Hepatocyte (in vitro differentiated cells): ENCODE measurements at regions not wholly inside any gene's neighbourhood (a gene's known extent, or its start where the extent isn't known, plus 50 kb on each side); places are given as distances from the start of the nearest gene placed in this dataset.

Source experiments
- DNase-seq: peaks from one replicate; pipeline ENCODE4 v3.0.0-alpha.2; 2016; ENCODE audit warnings: low spot score
- H2AFZ ChIP-seq: fragments of 200-600 bp; sonication (generic); 2 replicates; pipeline ENCODE4 v1.6.0; 2016; ENCODE audit warnings: antibody characterized with exemption, mild to moderate bottlenecking
- H3K27ac ChIP-seq: fragments of 200-600 bp; sonication (generic); 2 replicates; pipeline ENCODE4 v1.5.1; 2016; ENCODE audit warnings: mild to moderate bottlenecking
- H3K27me3 ChIP-seq: fragments of 200-600 bp; sonication (generic); 2 replicates; pipeline ENCODE4 v1.6.1; 2016
- H3K36me3 ChIP-seq: fragments of 200-600 bp; sonication (generic); replicated peaks from 2 replicates; pipeline ENCODE4 v1.5.1; 2016; ENCODE audit warnings: low read depth; ENCODE audit not compliant: insufficient read depth
- H3K4me1 ChIP-seq: fragments of 200-600 bp; sonication (generic); 2 replicates; pipeline ENCODE4 v1.5.1; 2016; ENCODE audit warnings: mild to moderate bottlenecking, moderate library complexity; ENCODE audit not compliant: insufficient read depth
- H3K4me2 ChIP-seq: fragments of 200-600 bp; sonication (generic); 2 replicates; pipeline ENCODE4 v1.6.0; 2016
- H3K4me3 ChIP-seq: fragments of 200-600 bp; sonication (generic); 2 replicates; pipeline ENCODE4 v1.5.1; 2016; ENCODE audit warnings: mild to moderate bottlenecking
- H3K79me2 ChIP-seq: fragments of 200-600 bp; sonication (generic); 2 replicates; pipeline ENCODE4 v1.6.0; 2017; ENCODE audit warnings: mild to moderate bottlenecking
- H3K9me2 ChIP-seq: fragments of 200-600 bp; sonication (generic); replicated peaks from 2 replicates; pipeline ENCODE4 v1.6.0; 2017; ENCODE audit warnings: mild to moderate bottlenecking; ENCODE audit not compliant: insufficient read depth
- H3K9me3 ChIP-seq: fragments of 200-600 bp; sonication (generic); 2 replicates; pipeline ENCODE4 v1.5.1; 2016; ENCODE audit warnings: low read depth, mild to moderate bottlenecking
- H4K20me1 ChIP-seq: fragments of 200-600 bp; sonication (generic); 2 replicates; pipeline ENCODE4 v1.6.0; 2016; ENCODE audit warnings: mild to moderate bottlenecking; ENCODE audit not compliant: insufficient read depth, poor library complexity, severe bottlenecking
- CTCF ChIP-seq: fragments of 200-600 bp; sonication (generic); IDR thresholded peaks from 2 replicates; pipeline ENCODE4 v1.5.1; 2016; ENCODE audit warnings: antibody characterized with exemption, mild to moderate bottlenecking; ENCODE audit not compliant: poor library complexity
- EZH2 ChIP-seq: fragments of 200-600 bp; sonication (generic); IDR thresholded peaks from 2 replicates; pipeline ENCODE4 v1.6.1; 2016; ENCODE audit warnings: antibody characterized with exemption, mild to moderate bottlenecking, borderline replicate concordance
- EZH2phosphoT487 ChIP-seq: fragments of 200-600 bp; sonication (generic); IDR thresholded peaks from one replicate; pipeline ENCODE4 v1.6.1; 2018; ENCODE audit warnings: antibody characterized with exemption, mild to moderate bottlenecking, low read depth, moderate library complexity; ENCODE audit not compliant: unreplicated experiment, severe bottlenecking
- WGBS: methylation state at CpG from one replicate; pipeline ENCODE4 v1.1.6; 2016; ENCODE audit warnings: low lambda C conversion rate; ENCODE audit errors: missing lambda C conversion rate; 5-methylcytosine and 5-hydroxymethylcytosine counted together

DNA sequence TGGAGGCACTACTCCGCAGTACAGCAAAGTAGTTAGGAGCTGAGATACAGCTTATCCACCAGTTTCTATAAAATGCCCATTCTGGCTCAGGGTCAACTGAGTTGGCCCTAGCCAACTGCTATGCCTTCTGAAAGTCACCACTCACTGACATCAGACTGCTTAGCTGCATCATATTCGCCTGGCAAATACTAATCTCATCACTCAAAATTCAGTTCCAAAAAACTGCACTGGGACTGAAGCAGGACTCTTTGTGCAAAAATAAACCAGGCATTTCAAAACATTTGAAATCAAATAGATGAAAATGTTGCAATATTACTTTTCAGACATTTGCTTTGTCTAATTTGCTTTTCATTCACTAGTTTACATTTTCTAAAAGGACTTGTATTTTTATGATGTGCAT, 230.0 kb downstream of the ALDH8A1 start:
- H4K20me1 ChIP-seq = no peaks in the 10 kb centered on the region
- H3K36me3 ChIP-seq = no peaks in the 10 kb centered on the region
- no peak overlapping the region for H3K4me2 ChIP-seq
- DNase-seq = no peak
- H3K27ac ChIP-seq = peak overlapping the region; percentile 51
- no peaks in the 10 kb centered on the region for H3K27me3 ChIP-seq
- no peaks in the 10 kb centered on the region for H3K9me3 ChIP-seq
- 78% methylated on average over 2 of the region's 2 CpGs for WGBS
- H3K4me3 ChIP-seq = no peak overlapping the region
- TF ChIP-seq EZH2 (no peak), CTCF (no peak), EZH2phosphoT487 (no peak)
- peaks cover 45% of the 10 kb centered on the region for H3K4me1 ChIP-seq
- H2AFZ ChIP-seq = no peak overlapping the region
- no peaks in the 10 kb centered on the region for H3K9me2 ChIP-seq
- no peaks in the 10 kb centered on the region for H3K79me2 ChIP-seq

DNA sequence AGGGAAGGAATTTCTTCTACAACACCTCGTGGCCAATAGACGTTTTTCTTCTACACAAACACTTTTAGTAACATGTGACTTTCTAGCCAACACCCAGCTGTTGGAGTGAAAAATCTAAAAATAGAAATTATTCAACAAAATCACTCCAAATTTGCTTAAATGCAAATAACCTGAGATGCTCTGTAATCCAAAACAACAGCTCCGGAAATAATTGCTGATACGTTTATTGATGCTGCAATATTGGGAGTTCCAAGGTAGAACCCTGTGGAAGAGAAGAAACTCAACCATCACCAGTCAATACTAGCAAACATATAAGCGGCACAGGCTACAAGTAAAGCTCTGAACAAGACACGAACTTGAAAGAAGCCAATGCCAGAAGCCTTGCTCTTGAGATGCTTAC, 230.6 kb downstream of the ALDH8A1 start:
- no peaks in the 10 kb centered on the region for H3K9me2 ChIP-seq
- H3K4me1 ChIP-seq = peaks cover 39% of the 10 kb centered on the region
- no peaks in the 10 kb centered on the region for H4K20me1 ChIP-seq
- no peak overlapping the region for H3K4me2 ChIP-seq
- no peaks in the 10 kb centered on the region for H3K27me3 ChIP-seq
- no peak overlapping the region for H3K4me3 ChIP-seq
- H3K27ac ChIP-seq = peak overlapping the region; percentile 51
- no peaks in the 10 kb centered on the region for H3K36me3 ChIP-seq
- WGBS = 88% methylated on average over 6 of the region's 6 CpGs
- DNase-seq = no peak
- H3K79me2 ChIP-seq = no peaks in the 10 kb centered on the region
- TF ChIP-seq EZH2phosphoT487 (no peak), CTCF (no peak), EZH2 (no peak)
- H2AFZ ChIP-seq = no peak overlapping the region
- no peaks in the 10 kb centered on the region for H3K9me3 ChIP-seq

GRCh38 chr6:134714679-134715078, 235.2 kb downstream of the ALDH8A1 start:
- H3K9me2 ChIP-seq = no peaks in the 10 kb centered on the region
- no peaks in the 10 kb centered on the region for H3K79me2 ChIP-seq
- TF ChIP-seq EZH2phosphoT487 (no peak), CTCF (no peak), EZH2 (no peak)
- H3K4me1 ChIP-seq = peaks cover 5% of the 10 kb centered on the region
- no peak overlapping the region for H3K4me2 ChIP-seq
- no peak overlapping the region for H2AFZ ChIP-seq
- no peak overlapping the region for H3K27ac ChIP-seq
- no peak overlapping the region for H3K4me3 ChIP-seq
- no peaks in the 10 kb centered on the region for H3K27me3 ChIP-seq
- DNase-seq = peak; percentile 33
- H3K9me3 ChIP-seq = no peaks in the 10 kb centered on the region
- no peaks in the 10 kb centered on the region for H4K20me1 ChIP-seq
- 80% methylated on average over 8 of the region's 8 CpGs for WGBS
- H3K36me3 ChIP-seq = no peaks in the 10 kb centered on the region

GRCh38 chr6:134714113-134714512, 235.8 kb downstream of the ALDH8A1 start:
- H2AFZ ChIP-seq = no peak overlapping the region
- no peak overlapping the region for H3K27ac ChIP-seq
- DNase-seq = no peak
- H3K4me2 ChIP-seq = no peak overlapping the region
- H3K27me3 ChIP-seq = no peaks in the 10 kb centered on the region
- H3K4me3 ChIP-seq = no peak overlapping the region
- H3K9me3 ChIP-seq = no peaks in the 10 kb centered on the region
- H3K9me2 ChIP-seq = no peaks in the 10 kb centered on the region
- no peaks in the 10 kb centered on the region for H3K4me1 ChIP-seq
- no peaks in the 10 kb centered on the region for H3K79me2 ChIP-seq
- H4K20me1 ChIP-seq = no peaks in the 10 kb centered on the region
- no peak for TF ChIP-seq EZH2phosphoT487
- no peak for TF ChIP-seq CTCF
- no peak for TF ChIP-seq EZH2
- H3K36me3 ChIP-seq = no peaks in the 10 kb centered on the region
- 79% methylated on average over 4 of the region's 4 CpGs for WGBS
